ENCODE measurements at regions not wholly inside any gene's neighbourhood (a gene's known extent, or its start where the extent isn't known, plus 50 kb on each side); places are given as distances from the start of the nearest gene placed in this dataset.
"Not testable (repeated sequence)": the region's sequence is repeated elsewhere in the genome, so short reads cannot be mapped to it uniquely, and the experiment has no call there.

DNA sequence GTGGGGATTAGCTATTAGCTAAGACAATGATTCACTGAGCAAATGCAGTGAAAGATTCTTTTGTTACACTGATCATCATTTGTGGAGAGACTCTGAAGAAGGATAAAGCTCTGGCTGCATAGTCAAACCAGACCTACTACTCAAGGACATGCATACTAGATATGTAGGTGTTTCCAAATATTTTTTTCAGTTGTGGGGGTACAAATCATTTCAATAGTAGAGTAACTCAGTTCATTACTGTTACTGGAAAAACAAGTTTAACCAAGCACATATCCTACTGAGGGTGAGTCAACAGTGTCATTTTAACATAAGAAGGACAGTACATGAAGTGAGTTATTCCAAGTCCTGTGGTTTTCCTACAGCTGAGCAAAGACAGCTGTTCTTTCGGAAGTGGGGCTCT is 59.5 kb upstream of the NBPF19 start:
- TF ChIP-seq CTCF (IDR thresholded peaks at IDR 0.05; ENCODE audit: low read length); EZH2 (IDR thresholded peaks at IDR 0.05; ENCODE audit: borderline replicate concordance, low read length): not testable (repeated sequence)
